GM11168 (cell line): ENCODE measurements at regions not wholly inside any gene's neighbourhood (a gene's known extent, or its start where the extent isn't known, plus 50 kb on each side); places are given as distances from the start of the nearest gene placed in this dataset.

ENCODE experiments used
- in situ Hi-C: fragments of 300-500 bp; cut with MboI; formaldehyde crosslinking; loops from one replicate; pipeline ENCODE4 v1.12.0; 2022; ENCODE audit warnings: low sequenced_read_pairs; ENCODE audit not compliant: unreplicated experiment

GRCh38 chr4:52212702-52213101 is 161.6 kb downstream of the SPATA18 start:
- in situ Hi-C loops: no loop called here

- in situ Hi-C loops: no loop called here
Observed at GRCh38 chr4:52231526-52231925, 180.4 kb downstream of the SPATA18 start.

GRCh38 chr4:52234561-52235440 is 183.7 kb downstream of the SPATA18 start:
- in situ Hi-C loops: no loop called here

GRCh38 chr4:52235552-52236201 is 184.6 kb downstream of the SPATA18 start:
- in situ Hi-C loops: no loop called here

- in situ Hi-C loops: no loop called here
Observed at GRCh38 chr4:52241916-52242315, 190.8 kb downstream of the SPATA18 start.

GRCh38 chr4:52243367-52243766 is 192.3 kb downstream of the SPATA18 start:
- in situ Hi-C loops: no loop called here

- in situ Hi-C loops: no loop called here
Observed at GRCh38 chr4:52244103-52244775, 193.1 kb downstream of the SPATA18 start.

- in situ Hi-C loops: no loop called here
Observed at GRCh38 chr4:52244848-52245247, 193.7 kb downstream of the SPATA18 start.

GRCh38 chr4:52246827-52247226 is 195.7 kb downstream of the SPATA18 start:
- in situ Hi-C loops: no loop called here

GRCh38 chr4:52247941-52248340 is 196.8 kb downstream of the SPATA18 start:
- in situ Hi-C loops: no loop called here

GRCh38 chr4:52248820-52249219 is 197.7 kb downstream of the SPATA18 start:
- in situ Hi-C loops: no loop called here

- in situ Hi-C loops: no loop called here
Observed at GRCh38 chr4:52249581-52249980, 198.5 kb downstream of the SPATA18 start.

- in situ Hi-C loops: no loop called here
Observed at GRCh38 chr4:52250154-52250553, 199.1 kb downstream of the SPATA18 start.

- in situ Hi-C loops: no loop called here
Observed at GRCh38 chr4:52251864-52252263, 200.8 kb downstream of the SPATA18 start.

- in situ Hi-C loops: no loop called here
Observed at GRCh38 chr4:52253025-52253424, 201.9 kb downstream of the SPATA18 start.

- in situ Hi-C loops: no loop called here
Observed at GRCh38 chr4:52256522-52256921, 205.4 kb downstream of the SPATA18 start.

- in situ Hi-C loops: no loop called here
Observed at GRCh38 chr4:52259978-52260377, 208.9 kb downstream of the SPATA18 start.

- in situ Hi-C loops: no loop called here
Observed at GRCh38 chr4:52260514-52261210, 209.6 kb downstream of the SPATA18 start.

- in situ Hi-C loops: no loop called here
Observed at GRCh38 chr4:52263607-52264006, 212.5 kb downstream of the SPATA18 start.

GRCh38 chr4:52265781-52266525 is 214.8 kb downstream of the SPATA18 start:
- in situ Hi-C loops: no loop called here
